ENCODE measurements at regions not wholly inside any gene's neighbourhood (a gene's known extent, or its start where the extent isn't known, plus 50 kb on each side); places are given as distances from the start of the nearest gene placed in this dataset.

DNA sequence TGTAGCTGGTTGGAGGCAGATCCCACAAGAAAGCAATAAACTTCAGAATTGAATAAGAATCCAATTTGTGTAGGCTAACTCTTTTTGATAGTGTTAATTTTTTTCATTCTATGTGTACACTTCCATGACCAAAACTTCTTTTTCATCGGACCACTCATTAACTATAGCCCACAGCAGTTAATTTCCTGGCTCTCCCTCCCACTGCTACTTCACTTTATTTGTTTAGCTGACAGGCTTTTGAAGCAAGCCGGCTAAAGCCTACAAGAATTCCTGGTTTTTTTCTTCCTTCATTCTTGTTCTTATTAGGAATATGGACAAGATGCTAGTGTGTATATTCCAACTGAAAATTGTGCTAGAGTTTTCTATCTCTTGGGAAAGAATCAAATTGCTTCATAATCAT lies 329.2 kb upstream of the CCNH start:
- no peaks in the 10 kb centered on the region for H3K36me3 ChIP-seq (ENCODE audit: control insufficient read depth, insufficient read depth, low read length)
- no peak overlapping the region for H3K27ac ChIP-seq (ENCODE audit: insufficient read depth, low read length)
- no peaks in the 10 kb centered on the region for H3K9me3 ChIP-seq (ENCODE audit: control insufficient read depth, insufficient read depth, low read depth, low read length)
- no peaks in the 10 kb centered on the region for H3K4me1 ChIP-seq (ENCODE audit: control insufficient read depth, extremely low read depth, insufficient read depth, low read length)
- H3K9ac ChIP-seq (ENCODE audit: insufficient read depth, low read length): no peak overlapping the region
- H3K4me2 ChIP-seq (ENCODE audit: extremely low read depth, insufficient read depth, low read length): no peak overlapping the region
- TF ChIP-seq, protein P1, sequence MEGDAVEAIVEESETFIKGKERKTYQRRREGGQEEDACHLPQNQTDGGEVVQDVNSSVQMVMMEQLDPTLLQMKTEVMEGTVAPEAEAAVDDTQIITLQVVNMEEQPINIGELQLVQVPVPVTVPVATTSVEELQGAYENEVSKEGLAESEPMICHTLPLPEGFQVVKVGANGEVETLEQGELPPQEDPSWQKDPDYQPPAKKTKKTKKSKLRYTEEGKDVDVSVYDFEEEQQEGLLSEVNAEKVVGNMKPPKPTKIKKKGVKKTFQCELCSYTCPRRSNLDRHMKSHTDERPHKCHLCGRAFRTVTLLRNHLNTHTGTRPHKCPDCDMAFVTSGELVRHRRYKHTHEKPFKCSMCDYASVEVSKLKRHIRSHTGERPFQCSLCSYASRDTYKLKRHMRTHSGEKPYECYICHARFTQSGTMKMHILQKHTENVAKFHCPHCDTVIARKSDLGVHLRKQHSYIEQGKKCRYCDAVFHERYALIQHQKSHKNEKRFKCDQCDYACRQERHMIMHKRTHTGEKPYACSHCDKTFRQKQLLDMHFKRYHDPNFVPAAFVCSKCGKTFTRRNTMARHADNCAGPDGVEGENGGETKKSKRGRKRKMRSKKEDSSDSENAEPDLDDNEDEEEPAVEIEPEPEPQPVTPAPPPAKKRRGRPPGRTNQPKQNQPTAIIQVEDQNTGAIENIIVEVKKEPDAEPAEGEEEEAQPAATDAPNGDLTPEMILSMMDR (conservative IDR thresholded peaks at IDR 0.05 in 1 of 2, IDR thresholded peaks at IDR 0.05 in 1 of 2; ENCODE audit: low read depth in 1 of 2, low read length in 2 of 2): no peak
- TF ChIP-seq EZH2 (IDR thresholded peaks at IDR 0.05; ENCODE audit: low read length, missing control alignments): no peak
- H4K20me1 ChIP-seq (ENCODE audit: control insufficient read depth, extremely low read depth, insufficient read depth, low read length): no peaks in the 10 kb centered on the region
- no peaks in the 10 kb centered on the region for H3K79me2 ChIP-seq (ENCODE audit: control insufficient read depth, insufficient read depth, low read length)
- H3K4me3 ChIP-seq (replicated peaks in 1 of 4; ENCODE audit: control extremely low read depth in 1 of 4, insufficient read depth in 1 of 4, low read depth in 3 of 4, low read length in 4 of 4): no peak overlapping the region
- DNase-seq (ENCODE audit: low read depth in 2 of 2): peak in 1 of 2 donors; percentile 11
- H2AFZ ChIP-seq (ENCODE audit: low read length): no peak overlapping the region
- no peaks in the 10 kb centered on the region for H3K27me3 ChIP-seq (ENCODE audit: control insufficient read depth, insufficient read depth, low read length)

- Histone ChIP-seq H3K9ac (ENCODE audit: insufficient read depth, low read length) (no peak overlapping the region), H3K4me1 (ENCODE audit: control insufficient read depth, extremely low read depth, insufficient read depth, low read length) (no peaks in the 10 kb centered on the region), H3K27ac (ENCODE audit: insufficient read depth, low read length) (no peak overlapping the region), H3K4me3 (replicated peaks in 1 of 4; ENCODE audit: control extremely low read depth in 1 of 4, insufficient read depth in 1 of 4, low read depth in 3 of 4, low read length in 4 of 4) (no peak overlapping the region), H3K36me3 (ENCODE audit: control insufficient read depth, insufficient read depth, low read length) (no peaks in the 10 kb centered on the region), H2AFZ (ENCODE audit: low read length) (no peak overlapping the region), H3K9me3 (ENCODE audit: control insufficient read depth, insufficient read depth, low read depth, low read length) (no peaks in the 10 kb centered on the region), H4K20me1 (ENCODE audit: control insufficient read depth, extremely low read depth, insufficient read depth, low read length) (no peaks in the 10 kb centered on the region), H3K79me2 (ENCODE audit: control insufficient read depth, insufficient read depth, low read length) (no peaks in the 10 kb centered on the region), H3K27me3 (ENCODE audit: control insufficient read depth, insufficient read depth, low read length) (no peaks in the 10 kb centered on the region), H3K4me2 (ENCODE audit: extremely low read depth, insufficient read depth, low read length) (no peak overlapping the region)
- DNase-seq (ENCODE audit: low read depth in 2 of 2): no peak
- TF ChIP-seq EZH2 (IDR thresholded peaks at IDR 0.05; ENCODE audit: low read length, missing control alignments): no peak
- TF ChIP-seq, protein P1 (conservative IDR thresholded peaks at IDR 0.05 in 1 of 2, IDR thresholded peaks at IDR 0.05 in 1 of 2; ENCODE audit: low read depth in 1 of 2, low read length in 2 of 2): no peak
These were observed 323.2 kb upstream of the CCNH start for GRCh38 chr5:87735923-87736322.

DNA sequence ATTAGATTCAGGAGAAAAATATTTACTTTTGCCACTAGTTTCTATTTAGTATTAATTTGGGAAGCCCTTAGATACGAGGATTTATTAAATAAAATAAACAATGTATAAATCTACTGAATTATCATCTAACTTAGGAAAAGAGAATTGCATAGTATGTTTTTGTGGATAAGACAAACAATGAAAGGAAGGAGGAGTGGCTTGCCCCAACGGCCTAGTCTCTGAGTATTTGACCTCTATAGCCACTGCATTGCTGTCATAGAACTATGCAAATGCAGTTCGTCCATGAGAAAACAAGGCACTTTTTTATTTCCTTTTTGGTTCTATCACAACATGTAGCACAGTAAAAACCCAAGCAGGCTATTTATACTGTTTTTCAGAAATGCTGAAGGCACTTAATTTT lies 321.2 kb upstream of the CCNH start:
- no peak for DNase-seq (ENCODE audit: low read depth in 2 of 2)
- no peaks in the 10 kb centered on the region for H3K9me3 ChIP-seq (ENCODE audit: control insufficient read depth, insufficient read depth, low read depth, low read length)
- H4K20me1 ChIP-seq (ENCODE audit: control insufficient read depth, extremely low read depth, insufficient read depth, low read length): no peaks in the 10 kb centered on the region
- TF ChIP-seq, protein P1 (conservative IDR thresholded peaks at IDR 0.05 in 1 of 2, IDR thresholded peaks at IDR 0.05 in 1 of 2; ENCODE audit: low read depth in 1 of 2, low read length in 2 of 2): no peak
- TF ChIP-seq EZH2 (IDR thresholded peaks at IDR 0.05; ENCODE audit: low read length, missing control alignments): no peak
- H3K9ac ChIP-seq (ENCODE audit: insufficient read depth, low read length): no peak overlapping the region
- no peak overlapping the region for H3K4me2 ChIP-seq (ENCODE audit: extremely low read depth, insufficient read depth, low read length)
- H3K4me1 ChIP-seq (ENCODE audit: control insufficient read depth, extremely low read depth, insufficient read depth, low read length): no peaks in the 10 kb centered on the region
- H3K4me3 ChIP-seq (replicated peaks in 1 of 4; ENCODE audit: control extremely low read depth in 1 of 4, insufficient read depth in 1 of 4, low read depth in 3 of 4, low read length in 4 of 4): no peak overlapping the region
- H3K27ac ChIP-seq (ENCODE audit: insufficient read depth, low read length): no peak overlapping the region
- no peaks in the 10 kb centered on the region for H3K79me2 ChIP-seq (ENCODE audit: control insufficient read depth, insufficient read depth, low read length)
- H2AFZ ChIP-seq (ENCODE audit: low read length): no peak overlapping the region
- H3K27me3 ChIP-seq (ENCODE audit: control insufficient read depth, insufficient read depth, low read length): no peaks in the 10 kb centered on the region
- H3K36me3 ChIP-seq (ENCODE audit: control insufficient read depth, insufficient read depth, low read length): no peaks in the 10 kb centered on the region
